IMR-90 (cell line): ENCODE measurements at regions not wholly inside any gene's neighbourhood (a gene's known extent, or its start where the extent isn't known, plus 50 kb on each side); places are given as distances from the start of the nearest gene placed in this dataset.

Source experiments
- BHLHE40 ChIP-seq: fragments of 150-350 bp; IDR thresholded peaks from 2 replicates; pipeline ENCODE4 v1.6.1; 2016; ENCODE audit warnings: mild to moderate bottlenecking, low read depth, low read length
- CEBPB ChIP-seq: IDR thresholded peaks from 2 replicates; pipeline ENCODE4 v1.6.1; 2012; ENCODE audit warnings: low read depth, low read length, improper control_type of control experiment
- FOS ChIP-seq: fragments of 150-350 bp; IDR thresholded peaks from 2 replicates; pipeline ENCODE4 v1.6.1; 2016; ENCODE audit warnings: low read depth, low read length
- MAFK ChIP-seq: IDR thresholded peaks from 2 replicates; pipeline ENCODE4 v1.6.1; 2012; ENCODE audit warnings: low read depth, low read length, improper control_type of control experiment
- MAZ ChIP-seq: IDR thresholded peaks from 2 replicates; pipeline ENCODE4 v1.6.1; 2012; ENCODE audit warnings: low read depth, mild to moderate bottlenecking, low read length, improper control_type of control experiment, moderate library complexity, borderline replicate concordance
- MXI1 ChIP-seq: IDR thresholded peaks from 2 replicates; pipeline ENCODE4 v1.6.1; 2012; ENCODE audit warnings: low read depth, mild to moderate bottlenecking, low read length, moderate library complexity, borderline replicate concordance
- POLR2A ChIP-seq: IDR thresholded peaks from 2 replicates; pipeline ENCODE4 v1.6.1; 2012; ENCODE audit warnings: mild to moderate bottlenecking, low read depth, low read length
- RAD21 ChIP-seq: IDR thresholded peaks from 2 replicates; pipeline ENCODE4 v1.6.1; 2012; ENCODE audit warnings: low read length, improper control_type of control experiment
- RCOR1 ChIP-seq: IDR thresholded peaks from 2 replicates; pipeline ENCODE4 v1.6.1; 2012; ENCODE audit warnings: mild to moderate bottlenecking, low read length, improper control_type of control experiment; ENCODE audit not compliant: insufficient replicate concordance
- TF ChIP-seq, protein P1 (sequence below): conservative IDR thresholded peaks from 2 replicates; pipeline ENCODE4 v1.5.1; 2012; ENCODE audit warnings: mild to moderate bottlenecking, low read depth, low read length, improper control_type of control experiment
- TF ChIP-seq, protein P2 (sequence below): fragments of 150-350 bp; IDR thresholded peaks from 2 replicates; pipeline ENCODE4 v1.6.1; 2016; ENCODE audit warnings: low read depth, mild to moderate bottlenecking, low read length, moderate library complexity, borderline replicate concordance
- TF ChIP-seq, protein P3 (sequence below): fragments of 150-350 bp; IDR thresholded peaks from 2 replicates; pipeline ENCODE4 v1.6.1; 2017; ENCODE audit warnings: mild to moderate bottlenecking, antibody characterized with exemption, low read length, low read depth

DNA sequence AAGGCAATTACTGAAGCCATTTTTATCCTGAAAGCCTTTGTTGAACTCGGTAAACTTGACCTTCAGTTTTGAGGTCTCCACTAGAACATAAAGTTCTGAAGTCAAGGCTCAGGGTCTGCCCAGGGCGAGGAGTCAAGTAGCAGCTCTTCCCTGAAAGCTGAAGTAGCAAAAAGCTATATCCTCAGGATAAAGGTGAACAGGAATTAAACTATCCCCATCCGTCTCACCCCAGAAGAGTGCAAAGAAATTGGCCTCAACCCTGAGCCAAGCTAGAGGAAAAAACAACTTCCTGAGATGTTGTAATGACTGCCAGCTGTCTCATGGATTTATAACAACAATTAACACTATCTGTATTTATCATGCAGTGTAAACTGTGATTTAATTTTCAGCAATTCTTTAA lies 590.8 kb downstream of the SPRY1 start:
- TF ChIP-seq MXI1: no peak
- TF ChIP-seq, protein P1, sequence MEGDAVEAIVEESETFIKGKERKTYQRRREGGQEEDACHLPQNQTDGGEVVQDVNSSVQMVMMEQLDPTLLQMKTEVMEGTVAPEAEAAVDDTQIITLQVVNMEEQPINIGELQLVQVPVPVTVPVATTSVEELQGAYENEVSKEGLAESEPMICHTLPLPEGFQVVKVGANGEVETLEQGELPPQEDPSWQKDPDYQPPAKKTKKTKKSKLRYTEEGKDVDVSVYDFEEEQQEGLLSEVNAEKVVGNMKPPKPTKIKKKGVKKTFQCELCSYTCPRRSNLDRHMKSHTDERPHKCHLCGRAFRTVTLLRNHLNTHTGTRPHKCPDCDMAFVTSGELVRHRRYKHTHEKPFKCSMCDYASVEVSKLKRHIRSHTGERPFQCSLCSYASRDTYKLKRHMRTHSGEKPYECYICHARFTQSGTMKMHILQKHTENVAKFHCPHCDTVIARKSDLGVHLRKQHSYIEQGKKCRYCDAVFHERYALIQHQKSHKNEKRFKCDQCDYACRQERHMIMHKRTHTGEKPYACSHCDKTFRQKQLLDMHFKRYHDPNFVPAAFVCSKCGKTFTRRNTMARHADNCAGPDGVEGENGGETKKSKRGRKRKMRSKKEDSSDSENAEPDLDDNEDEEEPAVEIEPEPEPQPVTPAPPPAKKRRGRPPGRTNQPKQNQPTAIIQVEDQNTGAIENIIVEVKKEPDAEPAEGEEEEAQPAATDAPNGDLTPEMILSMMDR: no peak
- TF ChIP-seq, protein P2, sequence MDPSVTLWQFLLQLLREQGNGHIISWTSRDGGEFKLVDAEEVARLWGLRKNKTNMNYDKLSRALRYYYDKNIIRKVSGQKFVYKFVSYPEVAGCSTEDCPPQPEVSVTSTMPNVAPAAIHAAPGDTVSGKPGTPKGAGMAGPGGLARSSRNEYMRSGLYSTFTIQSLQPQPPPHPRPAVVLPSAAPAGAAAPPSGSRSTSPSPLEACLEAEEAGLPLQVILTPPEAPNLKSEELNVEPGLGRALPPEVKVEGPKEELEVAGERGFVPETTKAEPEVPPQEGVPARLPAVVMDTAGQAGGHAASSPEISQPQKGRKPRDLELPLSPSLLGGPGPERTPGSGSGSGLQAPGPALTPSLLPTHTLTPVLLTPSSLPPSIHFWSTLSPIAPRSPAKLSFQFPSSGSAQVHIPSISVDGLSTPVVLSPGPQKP: no peak
- no peak for TF ChIP-seq POLR2A
- TF ChIP-seq RCOR1: no peak
- no peak for TF ChIP-seq RAD21
- no peak for TF ChIP-seq MAFK
- no peak for TF ChIP-seq FOS
- TF ChIP-seq BHLHE40: no peak
- TF ChIP-seq MAZ: no peak
- TF ChIP-seq CEBPB: no peak
- TF ChIP-seq, protein P3, sequence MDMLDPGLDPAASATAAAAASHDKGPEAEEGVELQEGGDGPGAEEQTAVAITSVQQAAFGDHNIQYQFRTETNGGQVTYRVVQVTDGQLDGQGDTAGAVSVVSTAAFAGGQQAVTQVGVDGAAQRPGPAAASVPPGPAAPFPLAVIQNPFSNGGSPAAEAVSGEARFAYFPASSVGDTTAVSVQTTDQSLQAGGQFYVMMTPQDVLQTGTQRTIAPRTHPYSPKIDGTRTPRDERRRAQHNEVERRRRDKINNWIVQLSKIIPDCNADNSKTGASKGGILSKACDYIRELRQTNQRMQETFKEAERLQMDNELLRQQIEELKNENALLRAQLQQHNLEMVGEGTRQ: no peak
